K562 (cell line): ENCODE measurements at regions not wholly inside any gene's neighbourhood (a gene's known extent, or its start where the extent isn't known, plus 50 kb on each side); places are given as distances from the start of the nearest gene placed in this dataset.

Experiments
- ETS2 ChIP-seq: IDR thresholded peaks from 2 replicates; pipeline ENCODE4 v1.6.1; 2016; ENCODE audit warnings: borderline replicate concordance, missing genetic modification characterization, mild to moderate bottlenecking, moderate library complexity, missing compliant biosample characterization; ENCODE audit not compliant: poor library complexity, severe bottlenecking
- NFE2L1 ChIP-seq: fragments of 450-650 bp; IDR thresholded peaks from 2 replicates; pipeline ENCODE4 v1.6.1; 2016; ENCODE audit warnings: missing genetic modification characterization, low read depth, mild to moderate bottlenecking, missing compliant biosample characterization, moderate library complexity, borderline replicate concordance
- POLR2AphosphoS5 ChIP-seq: IDR thresholded peaks from 2 replicates; pipeline ENCODE4 v1.6.1; 2011; ENCODE audit warnings: mild to moderate bottlenecking, low read depth, low read length, moderate library complexity; ENCODE audit not compliant: control insufficient read depth, insufficient read depth
- SIX5 ChIP-seq, 2 experiments: IDR thresholded peaks; 2 replicates each; pipeline ENCODE4 v1.6.1; 2011; ENCODE audit warnings: low read length in 2 of 2, borderline replicate concordance in 1 of 2, low read depth in 1 of 2, mild to moderate bottlenecking in 1 of 2, moderate library complexity in 1 of 2; ENCODE audit not compliant: insufficient read depth in 1 of 2
- ZNF253 ChIP-seq: fragments of 250-450 bp; sonication (Bioruptor Pico); conservative IDR thresholded peaks from 2 replicates; pipeline ENCODE4 v1.6.1; 2021; ENCODE audit warnings: mild to moderate bottlenecking
- ZNF551 ChIP-seq: fragments of 250-450 bp; sonication (Bioruptor Pico); IDR thresholded peaks from 2 replicates; pipeline ENCODE4 v1.5.0; 2021; ENCODE audit warnings: mild to moderate bottlenecking, moderate library complexity
- TF ChIP-seq, protein P1 (sequence below): fragments of 450-650 bp; formaldehyde crosslinking; IDR thresholded peaks from 2 replicates; pipeline ENCODE4 v1.4.0; 2020; ENCODE audit warnings: mild to moderate bottlenecking, mixed read lengths
- TF ChIP-seq, protein P2 (sequence below): fragments of 450-650 bp; formaldehyde crosslinking; IDR thresholded peaks from 2 replicates; pipeline ENCODE4 v1.4.0; 2020; ENCODE audit warnings: mild to moderate bottlenecking, moderate library complexity

DNA sequence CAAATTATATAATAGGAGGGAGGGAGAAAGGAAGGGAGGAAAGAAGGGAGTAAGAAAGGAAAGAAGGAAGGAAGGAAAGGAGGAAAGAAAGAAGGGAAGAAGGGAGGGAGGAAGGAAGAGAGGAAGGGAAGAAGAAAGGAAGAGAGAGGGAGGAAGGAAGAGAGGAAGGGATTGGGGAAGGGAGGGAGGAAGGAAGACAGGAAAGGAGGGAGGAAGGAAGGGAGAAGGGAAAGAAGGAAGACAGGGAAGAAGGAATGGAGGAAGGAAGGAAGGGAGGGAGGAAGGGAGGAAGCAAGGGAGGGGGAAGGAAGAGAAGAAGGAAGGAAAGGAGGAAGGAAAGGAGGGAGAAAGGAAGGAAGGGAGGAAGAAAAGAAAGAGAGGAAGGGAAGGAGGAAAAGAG lies 660.5 kb downstream of the EPM2A start:
- no peak for TF ChIP-seq ZNF551
- TF ChIP-seq SIX5 (IDR thresholded peaks at IDR 0.05; ENCODE audit: borderline replicate concordance in 1 of 2, insufficient read depth in 1 of 2, low read depth in 1 of 2, low read length in 2 of 2) = no peak
- no peak for TF ChIP-seq ZNF253 (CRISPR knock-in tag)
- TF ChIP-seq NFE2L1 (tag) = no peak
- no peak for TF ChIP-seq ETS2
- TF ChIP-seq, protein P1, sequence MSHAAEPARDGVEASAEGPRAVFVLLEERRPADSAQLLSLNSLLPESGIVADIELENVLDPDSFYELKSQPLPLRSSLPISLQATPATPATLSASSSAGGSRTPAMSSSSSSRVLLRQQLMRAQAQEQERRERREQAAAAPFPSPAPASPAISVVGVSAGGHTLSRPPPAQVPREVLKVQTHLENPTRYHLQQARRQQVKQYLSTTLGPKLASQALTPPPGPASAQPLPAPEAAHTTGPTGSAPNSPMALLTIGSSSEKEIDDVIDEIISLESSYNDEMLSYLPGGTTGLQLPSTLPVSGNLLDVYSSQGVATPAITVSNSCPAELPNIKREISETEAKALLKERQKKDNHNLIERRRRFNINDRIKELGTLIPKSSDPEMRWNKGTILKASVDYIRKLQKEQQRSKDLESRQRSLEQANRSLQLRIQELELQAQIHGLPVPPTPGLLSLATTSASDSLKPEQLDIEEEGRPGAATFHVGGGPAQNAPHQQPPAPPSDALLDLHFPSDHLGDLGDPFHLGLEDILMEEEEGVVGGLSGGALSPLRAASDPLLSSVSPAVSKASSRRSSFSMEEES = no peak
- TF ChIP-seq, protein P2, sequence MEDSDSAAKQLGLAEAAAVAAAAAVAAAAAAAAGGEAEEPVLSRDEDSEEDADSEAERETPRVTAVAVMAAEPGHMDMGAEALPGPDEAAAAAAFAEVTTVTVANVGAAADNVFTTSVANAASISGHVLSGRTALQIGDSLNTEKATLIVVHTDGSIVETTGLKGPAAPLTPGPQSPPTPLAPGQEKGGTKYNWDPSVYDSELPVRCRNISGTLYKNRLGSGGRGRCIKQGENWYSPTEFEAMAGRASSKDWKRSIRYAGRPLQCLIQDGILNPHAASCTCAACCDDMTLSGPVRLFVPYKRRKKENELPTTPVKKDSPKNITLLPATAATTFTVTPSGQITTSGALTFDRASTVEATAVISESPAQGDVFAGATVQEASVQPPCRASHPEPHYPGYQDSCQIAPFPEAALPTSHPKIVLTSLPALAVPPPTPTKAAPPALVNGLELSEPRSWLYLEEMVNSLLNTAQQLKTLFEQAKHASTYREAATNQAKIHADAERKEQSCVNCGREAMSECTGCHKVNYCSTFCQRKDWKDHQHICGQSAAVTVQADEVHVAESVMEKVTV (CRISPR knock-in tag) = no peak
- TF ChIP-seq POLR2AphosphoS5 = no peak
